ENCODE measurements at regions not wholly inside any gene's neighbourhood (a gene's known extent, or its start where the extent isn't known, plus 50 kb on each side); places are given as distances from the start of the nearest gene placed in this dataset.

DNA sequence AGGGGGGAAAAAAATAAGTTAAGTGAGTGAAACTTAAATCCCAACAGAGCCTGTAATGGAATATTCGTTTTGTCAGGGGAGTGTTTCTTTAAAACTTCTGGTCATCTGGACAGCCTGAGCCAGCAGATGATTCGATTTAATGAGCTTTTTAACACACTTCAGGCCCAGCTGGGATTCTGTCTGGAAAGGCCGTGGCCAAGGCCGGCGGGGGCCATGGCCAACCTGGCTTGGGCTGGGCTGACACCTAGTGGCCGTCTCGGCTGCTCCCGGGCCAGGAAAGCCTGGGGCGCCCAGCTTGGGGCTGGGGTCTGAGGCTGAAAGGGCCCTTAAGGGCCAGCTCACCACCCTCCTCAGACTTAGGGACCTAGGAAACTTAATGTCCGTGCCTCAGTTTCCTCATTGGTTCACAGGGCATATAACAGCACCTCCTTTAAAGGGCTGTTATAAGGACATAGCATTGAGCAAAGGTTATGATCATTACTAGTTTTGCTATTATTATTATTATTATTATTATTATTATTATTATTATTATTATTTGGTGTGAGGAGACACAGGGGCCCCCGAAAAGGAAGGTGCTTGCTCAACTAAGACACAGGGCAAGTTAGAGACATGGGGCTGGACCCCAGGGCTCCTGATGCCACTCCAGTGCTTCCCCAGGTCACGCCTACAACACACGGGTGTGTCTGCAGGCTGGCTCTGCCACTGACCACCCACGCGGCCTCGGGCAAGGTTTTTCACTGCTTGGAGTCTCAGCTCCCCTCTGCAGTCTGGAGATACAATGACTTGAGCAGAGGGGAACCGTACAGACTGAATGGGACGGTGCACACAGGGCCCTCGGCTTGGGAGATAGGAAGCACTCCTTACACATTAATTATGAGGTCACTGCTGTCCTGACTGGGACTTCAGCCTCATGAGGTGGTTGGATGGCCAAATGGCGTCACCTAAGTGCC is 84.0 kb downstream of the SYNE3 start:
- peak overlapping the region; percentile 1 to 83 (median 22) for H3K27ac ChIP-seq
- no peaks in the 10 kb centered on the region for H3K27me3 ChIP-seq
- TF ChIP-seq, protein P1, sequence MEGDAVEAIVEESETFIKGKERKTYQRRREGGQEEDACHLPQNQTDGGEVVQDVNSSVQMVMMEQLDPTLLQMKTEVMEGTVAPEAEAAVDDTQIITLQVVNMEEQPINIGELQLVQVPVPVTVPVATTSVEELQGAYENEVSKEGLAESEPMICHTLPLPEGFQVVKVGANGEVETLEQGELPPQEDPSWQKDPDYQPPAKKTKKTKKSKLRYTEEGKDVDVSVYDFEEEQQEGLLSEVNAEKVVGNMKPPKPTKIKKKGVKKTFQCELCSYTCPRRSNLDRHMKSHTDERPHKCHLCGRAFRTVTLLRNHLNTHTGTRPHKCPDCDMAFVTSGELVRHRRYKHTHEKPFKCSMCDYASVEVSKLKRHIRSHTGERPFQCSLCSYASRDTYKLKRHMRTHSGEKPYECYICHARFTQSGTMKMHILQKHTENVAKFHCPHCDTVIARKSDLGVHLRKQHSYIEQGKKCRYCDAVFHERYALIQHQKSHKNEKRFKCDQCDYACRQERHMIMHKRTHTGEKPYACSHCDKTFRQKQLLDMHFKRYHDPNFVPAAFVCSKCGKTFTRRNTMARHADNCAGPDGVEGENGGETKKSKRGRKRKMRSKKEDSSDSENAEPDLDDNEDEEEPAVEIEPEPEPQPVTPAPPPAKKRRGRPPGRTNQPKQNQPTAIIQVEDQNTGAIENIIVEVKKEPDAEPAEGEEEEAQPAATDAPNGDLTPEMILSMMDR (IDR thresholded peaks at IDR 0.05): peak; percentile 65 to 88 (median 81)
- TF ChIP-seq EP300 (IDR thresholded peaks at IDR 0.05): peak in 1 of 2 donors; percentile 33
- no peak for TF ChIP-seq POLR2A (IDR thresholded peaks at IDR 0.05)
- H3K36me3 ChIP-seq: peaks cover 0 to 94% (median 0%) of the 10 kb centered on the region in 3 donors
- peak; percentile 36 to 43 for DNase-seq (ENCODE audit: low spot score in 2 of 2)
- peaks cover 0 to 23% (median 5%) of the 10 kb centered on the region in 4 donors for H3K4me1 ChIP-seq
- WGBS, 2 donors: 41 to 47% methylated on average over 17 to 20 of the region's 20 CpGs
- H3K9me3 ChIP-seq: no peaks in the 10 kb centered on the region
- no peak overlapping the region for H3K4me3 ChIP-seq

DNA sequence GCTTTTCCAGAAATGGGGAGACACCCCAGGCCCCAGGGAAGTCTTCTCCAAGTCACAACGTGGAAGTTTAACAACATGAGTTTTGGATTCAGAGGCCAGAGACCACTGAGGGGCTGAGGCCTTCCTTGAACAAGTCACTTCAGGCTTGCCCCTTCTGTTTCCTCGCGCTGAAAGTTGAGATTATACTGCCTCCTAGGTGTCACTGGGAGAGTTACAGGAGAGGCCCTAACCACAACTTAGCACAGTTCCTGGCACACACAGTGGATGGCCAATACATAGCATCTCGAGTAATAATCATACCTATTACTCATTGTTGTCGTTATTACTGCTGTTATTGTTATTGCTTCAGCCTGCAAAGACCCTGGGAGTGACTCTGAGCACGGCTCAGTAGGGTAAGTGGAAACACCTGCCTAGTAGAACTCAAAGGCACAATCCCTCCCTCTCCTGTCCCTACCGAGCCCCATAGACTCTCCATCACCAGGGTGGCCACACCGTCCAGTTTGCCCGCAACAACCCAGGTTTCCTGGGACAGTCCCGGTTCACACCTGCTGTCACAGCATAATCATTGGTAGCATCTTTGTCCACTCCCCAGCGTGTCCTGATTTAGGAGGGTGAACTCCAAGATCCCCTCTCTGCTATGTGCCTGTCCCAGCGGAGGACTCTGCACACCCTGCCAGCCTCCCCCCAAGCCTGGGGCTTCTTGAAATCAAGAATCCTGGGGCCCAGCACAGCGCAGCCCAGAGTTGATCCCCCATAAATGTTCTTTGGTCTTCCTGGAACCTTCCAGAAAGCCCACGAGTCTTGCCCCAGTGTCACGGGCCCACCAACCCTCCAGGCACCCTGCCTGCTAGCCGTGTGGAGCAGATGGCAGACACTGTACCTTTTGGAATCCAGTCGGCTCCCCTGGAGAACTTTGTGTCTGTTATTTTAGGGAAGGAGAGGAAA is 85.0 kb downstream of the SYNE3 start:
- Histone ChIP-seq H3K27ac (peak overlapping the region; percentile 1 to 83 (median 22)), H3K27me3 (no peaks in the 10 kb centered on the region), H3K9me3 (no peaks in the 10 kb centered on the region), H3K4me3 (no peak overlapping the region), H3K4me1 (peaks cover 0 to 27% (median 5%) of the 10 kb centered on the region in 4 donors), H3K36me3 (peaks cover 0 to 90% (median 0%) of the 10 kb centered on the region in 3 donors)
- no peak for DNase-seq (ENCODE audit: low spot score in 2 of 2)
- 61 to 66% methylated on average over 17 of the region's 17 CpGs for WGBS, 2 donors
- TF ChIP-seq POLR2A (IDR thresholded peaks at IDR 0.05) (no peak), EP300 (IDR thresholded peaks at IDR 0.05) (no peak)
- TF ChIP-seq, protein P1 (IDR thresholded peaks at IDR 0.05): peak; percentile 43 to 62 (median 56)

DNA sequence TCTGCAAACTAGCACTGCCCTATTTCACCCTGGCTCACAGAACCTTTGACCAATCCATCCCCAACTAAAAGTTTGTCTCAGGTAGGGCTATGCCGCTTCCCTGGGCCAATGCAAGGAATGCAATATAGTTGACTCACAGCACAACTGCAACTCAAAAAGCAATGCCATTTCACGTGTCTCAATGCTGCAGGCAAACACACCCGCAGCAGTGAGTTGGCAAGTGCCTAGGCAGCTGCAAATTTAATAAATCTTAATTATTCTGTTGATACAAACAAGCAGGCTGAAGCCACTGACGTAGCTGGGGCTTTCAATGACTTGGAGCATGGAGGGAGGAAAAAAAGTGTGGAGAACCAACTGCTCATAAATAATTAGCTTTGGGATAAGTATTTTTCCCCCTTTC is 87.9 kb downstream of the SYNE3 start:
- 78 to 82% methylated on average over 4 of the region's 4 CpGs for WGBS, 2 donors
- Histone ChIP-seq H3K4me3 (no peak overlapping the region), H3K36me3 (peaks cover 0 to 78% (median 0%) of the 10 kb centered on the region in 3 donors), H3K9me3 (no peaks in the 10 kb centered on the region), H3K27me3 (no peaks in the 10 kb centered on the region), H3K4me1 (peaks cover 0 to 43% (median 5%) of the 10 kb centered on the region in 4 donors), H3K27ac (peak overlapping the region in 1 of 4 donors; percentile 2)
- DNase-seq (ENCODE audit: low spot score in 2 of 2): no peak
- TF ChIP-seq POLR2A (IDR thresholded peaks at IDR 0.05): no peak
- TF ChIP-seq, protein P1 (IDR thresholded peaks at IDR 0.05): no peak
- TF ChIP-seq EP300 (IDR thresholded peaks at IDR 0.05): no peak

DNA sequence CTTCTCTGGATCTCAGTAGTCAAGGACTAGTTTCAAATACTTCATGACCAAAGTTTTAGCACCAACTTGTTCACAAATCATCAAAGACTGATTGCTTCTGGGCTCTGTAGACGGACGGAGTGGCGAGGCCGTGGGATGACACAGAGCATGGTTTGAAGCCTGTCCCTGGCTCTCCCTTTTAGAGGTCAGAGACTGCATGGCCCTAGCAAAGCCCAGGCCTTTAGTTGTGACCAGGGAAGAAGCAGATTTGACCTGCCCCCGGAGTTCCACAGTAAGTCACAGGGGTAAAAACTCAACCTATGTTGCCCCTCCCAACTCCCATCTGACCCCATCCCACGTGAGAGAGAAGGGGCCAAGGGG is 90.4 kb downstream of the SYNE3 start:
- H3K27me3 ChIP-seq: no peaks in the 10 kb centered on the region
- no peak for TF ChIP-seq POLR2A (IDR thresholded peaks at IDR 0.05)
- TF ChIP-seq, protein P1 (IDR thresholded peaks at IDR 0.05): no peak
- no peak for TF ChIP-seq EP300 (IDR thresholded peaks at IDR 0.05)
- H3K4me1 ChIP-seq: peaks cover 0 to 25% (median 2%) of the 10 kb centered on the region in 4 donors
- no peak overlapping the region for H3K27ac ChIP-seq
- WGBS, 2 donors: 86 to 92% methylated on average over 6 of the region's 6 CpGs
- DNase-seq (ENCODE audit: low spot score in 2 of 2): no peak
- no peaks in the 10 kb centered on the region for H3K9me3 ChIP-seq
- H3K36me3 ChIP-seq: peaks cover 0 to 74% (median 6%) of the 10 kb centered on the region in 3 donors
- H3K4me3 ChIP-seq: no peak overlapping the region

Data from tibial nerve (tissue), 4 donors.